Activated naive CD8-positive, alpha-beta T cell treated with anti-CD3 and anti-CD28 coated beads, Interleukin-2, amount 10 ng/mL, durations not matched to agents 7 days and 5 days (primary cell): ENCODE measurements at regions not wholly inside any gene's neighbourhood (a gene's known extent, or its start where the extent isn't known, plus 50 kb on each side); places are given as distances from the start of the nearest gene placed in this dataset.
"Not testable (repeated sequence)": the region's sequence is repeated elsewhere in the genome, so short reads cannot be mapped to it uniquely, and the experiment has no call there.

ENCODE experiments used
- ATAC-seq: fragments of 150-1000 bp; cut with Tn5 transposase; one replicate; pipeline ENCODE4 v1.10.0; 2021; ENCODE audit warnings: low read depth, moderate library complexity
- POLR2A ChIA-PET: fragments of 350-600 bp; sonication (Branson Sonifier 250); formaldehyde crosslinking; loops from one replicate; lab custom pipeline; 2021; ENCODE audit warnings: antibody characterized with exemption; lab: Charles Lee
- DNase-seq: peaks from one replicate; pipeline ENCODE4 v3.0.0; 2021
- H3K27ac Mint-ChIP-seq: one replicate; pipeline ENCODE4 v1.8.0; 2022; ENCODE audit warnings: mild to moderate bottlenecking, mixed read lengths
- H3K27me3 Mint-ChIP-seq: one replicate; pipeline ENCODE4 v1.8.0; 2022; ENCODE audit warnings: mild to moderate bottlenecking, moderate library complexity, mixed read lengths
- H3K36me3 Mint-ChIP-seq: one replicate; pipeline ENCODE4 v1.8.0; 2021; ENCODE audit warnings: mild to moderate bottlenecking, mixed read lengths
- H3K4me1 Mint-ChIP-seq: one replicate; pipeline ENCODE4 v1.8.0; 2021; ENCODE audit warnings: mixed read lengths
- H3K4me3 Mint-ChIP-seq: one replicate; pipeline ENCODE4 v1.8.0; 2022; ENCODE audit warnings: mild to moderate bottlenecking, moderate library complexity, mixed read lengths
- H3K9me3 Mint-ChIP-seq: one replicate; pipeline ENCODE4 v1.8.0; 2021; ENCODE audit warnings: mixed read lengths

GRCh38 chr16:9014389-9014788 lies 50.7 kb upstream of the USP7 start:
- H3K27me3 Mint-ChIP-seq: peaks cover 14% of the 10 kb centered on the region
- ATAC-seq (no peak), DNase-seq (no peak)
- no peak overlapping the region for H3K4me3 Mint-ChIP-seq
- H3K36me3 Mint-ChIP-seq: no peaks in the 10 kb centered on the region
- POLR2A ChIA-PET: interaction anchor here (0.6 kb wide), 1 partner anchor 113 kb away, joined by 3 read pairs; no protein-coding TSS in a partner anchor
- H3K27ac Mint-ChIP-seq: no peak overlapping the region
- H3K4me1 Mint-ChIP-seq: peaks cover 3% of the 10 kb centered on the region
- peaks cover 7% of the 10 kb centered on the region for H3K9me3 Mint-ChIP-seq

GRCh38 chr16:9015489-9015888 lies 51.8 kb upstream of the USP7 start:
- Mint-ChIP-seq H3K9me3 (peaks cover 7% of the 10 kb centered on the region), H3K4me1 (peaks cover 3% of the 10 kb centered on the region), H3K27ac (no peak overlapping the region), H3K4me3 (no peak overlapping the region), H3K36me3 (no peaks in the 10 kb centered on the region), H3K27me3 (peaks cover 12% of the 10 kb centered on the region)
- ATAC-seq (no peak), DNase-seq (no peak)
- POLR2A ChIA-PET: no interaction called here

- H3K36me3 Mint-ChIP-seq, H3K4me3 Mint-ChIP-seq, ATAC-seq, H3K9me3 Mint-ChIP-seq, DNase-seq, H3K4me1 Mint-ChIP-seq, H3K27ac Mint-ChIP-seq, POLR2A ChIA-PET: not testable (repeated sequence)
- H3K27me3 Mint-ChIP-seq: peaks cover 10% of the 10 kb centered on the region
Observed at GRCh38 chr16:9016005-9016404, 52.3 kb upstream of the USP7 start.

GRCh38 chr16:9016824-9017223 lies 53.1 kb upstream of the USP7 start:
- ATAC-seq (no peak), DNase-seq (no peak)
- no peak overlapping the region for H3K27ac Mint-ChIP-seq
- H3K4me1 Mint-ChIP-seq: peaks cover 3% of the 10 kb centered on the region
- peaks cover 7% of the 10 kb centered on the region for H3K27me3 Mint-ChIP-seq
- no peaks in the 10 kb centered on the region for H3K36me3 Mint-ChIP-seq
- no peak overlapping the region for H3K4me3 Mint-ChIP-seq
- POLR2A ChIA-PET: interaction anchor here (0.7 kb wide), 1 partner anchor 80 kb away, joined by 3 read pairs; no protein-coding TSS in a partner anchor
- H3K9me3 Mint-ChIP-seq: peaks cover 7% of the 10 kb centered on the region

GRCh38 chr16:9027070-9027799 lies 63.5 kb upstream of the USP7 start:
- ATAC-seq (no peak), DNase-seq (no peak)
- Mint-ChIP-seq H3K27ac (no peak overlapping the region), H3K36me3 (no peaks in the 10 kb centered on the region), H3K9me3 (no peaks in the 10 kb centered on the region), H3K27me3 (no peaks in the 10 kb centered on the region), H3K4me3 (no peak overlapping the region), H3K4me1 (no peaks in the 10 kb centered on the region)
- POLR2A ChIA-PET: no interaction called here

GRCh38 chr16:9028491-9028890 lies 63.0 kb upstream of the HAPSTR1 start:
- not testable (repeated sequence) for DNase-seq, H3K9me3 Mint-ChIP-seq, H3K36me3 Mint-ChIP-seq, H3K27me3 Mint-ChIP-seq, H3K4me3 Mint-ChIP-seq, H3K4me1 Mint-ChIP-seq, H3K27ac Mint-ChIP-seq, ATAC-seq
- POLR2A ChIA-PET: interaction anchor here (0.7 kb wide), 1 partner anchor 19 kb away, joined by 3 read pairs; no protein-coding TSS in a partner anchor

GRCh38 chr16:9031107-9031506 lies 60.3 kb upstream of the HAPSTR1 start:
- ATAC-seq: no peak
- H3K36me3 Mint-ChIP-seq: no peaks in the 10 kb centered on the region

GRCh38 chr16:9033125-9033830 lies 58.2 kb upstream of the HAPSTR1 start:
- ATAC-seq: no peak
- no peaks in the 10 kb centered on the region for H3K36me3 Mint-ChIP-seq
- peaks cover 2% of the 10 kb centered on the region for H3K27me3 Mint-ChIP-seq
- POLR2A ChIA-PET: no interaction called here
- H3K4me1 Mint-ChIP-seq: no peaks in the 10 kb centered on the region
- no peak overlapping the region for H3K27ac Mint-ChIP-seq
- H3K4me3 Mint-ChIP-seq: no peak overlapping the region
- no peaks in the 10 kb centered on the region for H3K9me3 Mint-ChIP-seq
- no peak for DNase-seq

More at GRCh38 chr16:9031107-9031506, 60.3 kb upstream of the HAPSTR1 start:
- Mint-ChIP-seq H3K9me3 (no peaks in the 10 kb centered on the region), H3K27ac (no peak overlapping the region), H3K4me1 (no peaks in the 10 kb centered on the region), H3K4me3 (no peak overlapping the region), H3K27me3 (peaks cover 2% of the 10 kb centered on the region)
- no peak for DNase-seq
- POLR2A ChIA-PET: no interaction called here

- DNase-seq (no peak), ATAC-seq (no peak)
- Mint-ChIP-seq H3K9me3 (no peaks in the 10 kb centered on the region), H3K27ac (no peak overlapping the region), H3K4me3 (no peak overlapping the region), H3K4me1 (no peaks in the 10 kb centered on the region), H3K36me3 (no peaks in the 10 kb centered on the region), H3K27me3 (peaks cover 2% of the 10 kb centered on the region)
- POLR2A ChIA-PET: no interaction called here
Observed at GRCh38 chr16:9034056-9034455, 57.4 kb upstream of the HAPSTR1 start.

GRCh38 chr16:9035996-9036395 lies 55.4 kb upstream of the HAPSTR1 start:
- ATAC-seq (no peak), DNase-seq (no peak)
- POLR2A ChIA-PET: no interaction called here
- Mint-ChIP-seq H3K9me3 (no peaks in the 10 kb centered on the region), H3K27ac (no peak overlapping the region), H3K36me3 (no peaks in the 10 kb centered on the region), H3K4me1 (no peaks in the 10 kb centered on the region), H3K27me3 (peaks cover 2% of the 10 kb centered on the region), H3K4me3 (no peak overlapping the region)

GRCh38 chr16:9039210-9039609 lies 52.2 kb upstream of the HAPSTR1 start:
- DNase-seq (no peak), ATAC-seq (no peak)
- no peaks in the 10 kb centered on the region for H3K36me3 Mint-ChIP-seq
- H3K27me3 Mint-ChIP-seq: peaks cover 2% of the 10 kb centered on the region
- H3K27ac Mint-ChIP-seq: no peak overlapping the region
- no peak overlapping the region for H3K4me3 Mint-ChIP-seq
- POLR2A ChIA-PET: no interaction called here
- no peaks in the 10 kb centered on the region for H3K4me1 Mint-ChIP-seq
- no peaks in the 10 kb centered on the region for H3K9me3 Mint-ChIP-seq

- POLR2A ChIA-PET: no interaction called here
- Mint-ChIP-seq H3K36me3 (no peaks in the 10 kb centered on the region), H3K27me3 (no peaks in the 10 kb centered on the region), H3K9me3 (no peaks in the 10 kb centered on the region), H3K4me1 (no peaks in the 10 kb centered on the region), H3K27ac (no peak overlapping the region), H3K4me3 (no peak overlapping the region)
- ATAC-seq (no peak), DNase-seq (no peak)
Observed at GRCh38 chr16:9040800-9041412, 50.5 kb upstream of the HAPSTR1 start.
